Activated naive CD4-positive, alpha-beta T cell treated with anti-CD3 and anti-CD28 coated beads, Interleukin-2, amount 50 U/mL, for 16 hours (primary cell): ENCODE measurements at regions not wholly inside any gene's neighbourhood (a gene's known extent, or its start where the extent isn't known, plus 50 kb on each side); places are given as distances from the start of the nearest gene placed in this dataset.
"Not testable (repeated sequence)": the region's sequence is repeated elsewhere in the genome, so short reads cannot be mapped to it uniquely, and the experiment has no call there.

Source experiments
- DNase-seq: peaks from one replicate; pipeline ENCODE4 v3.0.0-alpha.2; 2020

DNA sequence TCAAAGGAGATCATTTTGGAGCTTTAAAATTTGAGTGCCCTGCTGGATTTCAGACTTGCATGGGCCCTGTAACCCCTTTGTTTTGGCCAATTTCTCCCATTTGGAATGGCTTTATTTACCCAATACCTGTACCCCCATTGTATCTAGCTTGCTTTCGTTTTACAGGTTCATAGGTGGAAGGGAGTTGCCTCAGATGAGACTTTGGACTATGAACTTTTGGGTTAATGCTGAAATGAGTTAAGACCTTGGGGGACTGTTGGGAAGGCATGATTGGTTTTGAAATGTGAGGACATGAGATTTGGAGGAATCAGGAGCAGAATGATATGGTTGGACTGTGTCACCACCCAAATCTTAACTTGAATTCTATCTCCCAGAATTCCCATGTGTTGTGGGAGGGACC, 250.6 kb downstream of the MFSD1 start:
- DNase-seq, result not testable (repeated sequence)

DNA sequence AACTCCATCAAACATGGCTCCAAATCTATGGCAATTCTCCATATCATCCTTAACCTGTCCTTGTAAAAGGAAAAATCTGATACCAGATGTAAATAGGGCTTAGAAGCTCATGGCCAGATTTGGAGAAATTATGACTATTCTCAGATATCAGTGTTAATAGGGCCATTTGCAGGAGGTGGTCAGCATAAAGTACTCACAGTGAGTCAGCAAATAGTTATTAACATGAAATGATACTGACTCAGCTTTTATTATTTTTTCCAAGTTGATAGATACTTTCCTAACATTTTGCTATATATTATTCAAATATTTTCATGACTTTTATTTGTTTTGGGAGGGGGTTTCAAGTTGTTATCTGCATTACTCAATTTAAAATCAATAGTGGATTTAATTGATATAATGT, 255.8 kb downstream of the MFSD1 start:
- DNase-seq, result no peak

DNA sequence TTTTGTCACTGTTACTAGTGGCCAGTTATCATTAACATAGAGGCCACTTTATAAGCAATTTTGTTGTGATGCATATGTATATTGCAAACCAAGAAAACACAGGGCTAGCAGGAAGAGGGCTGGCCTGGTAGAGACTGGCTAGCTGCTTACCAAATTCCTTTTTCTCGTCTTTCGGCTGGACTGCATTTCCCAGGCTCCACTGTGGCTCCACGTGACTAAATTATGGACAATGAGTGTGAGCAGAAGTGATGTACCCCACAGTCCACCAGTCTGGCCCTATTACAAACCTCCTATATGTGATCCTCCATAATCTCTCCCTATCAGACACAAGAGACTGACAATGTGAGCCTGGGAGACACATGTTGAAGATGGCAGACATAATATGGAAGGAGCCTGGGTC, 257.0 kb downstream of the MFSD1 start:
- no peak for DNase-seq

DNA sequence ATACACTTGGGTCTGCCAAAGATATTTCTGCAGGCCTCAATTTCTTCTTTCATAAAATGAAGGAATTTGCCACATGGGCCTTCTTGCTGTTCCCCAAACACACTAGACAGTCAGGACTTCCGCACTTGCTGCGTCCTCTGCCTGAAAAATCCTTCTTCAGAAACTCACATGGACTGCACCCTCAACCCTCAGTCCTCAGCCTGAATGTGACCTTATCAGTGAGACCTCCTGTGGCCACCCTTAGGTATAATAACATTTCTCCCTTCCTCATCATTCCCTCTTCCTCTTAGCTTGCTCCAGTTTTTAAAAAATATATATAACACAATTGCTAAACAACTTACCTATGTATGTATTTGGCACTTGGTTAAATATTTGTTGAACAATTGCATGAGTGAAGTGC, 257.5 kb downstream of the MFSD1 start:
- DNase-seq, result no peak

DNA sequence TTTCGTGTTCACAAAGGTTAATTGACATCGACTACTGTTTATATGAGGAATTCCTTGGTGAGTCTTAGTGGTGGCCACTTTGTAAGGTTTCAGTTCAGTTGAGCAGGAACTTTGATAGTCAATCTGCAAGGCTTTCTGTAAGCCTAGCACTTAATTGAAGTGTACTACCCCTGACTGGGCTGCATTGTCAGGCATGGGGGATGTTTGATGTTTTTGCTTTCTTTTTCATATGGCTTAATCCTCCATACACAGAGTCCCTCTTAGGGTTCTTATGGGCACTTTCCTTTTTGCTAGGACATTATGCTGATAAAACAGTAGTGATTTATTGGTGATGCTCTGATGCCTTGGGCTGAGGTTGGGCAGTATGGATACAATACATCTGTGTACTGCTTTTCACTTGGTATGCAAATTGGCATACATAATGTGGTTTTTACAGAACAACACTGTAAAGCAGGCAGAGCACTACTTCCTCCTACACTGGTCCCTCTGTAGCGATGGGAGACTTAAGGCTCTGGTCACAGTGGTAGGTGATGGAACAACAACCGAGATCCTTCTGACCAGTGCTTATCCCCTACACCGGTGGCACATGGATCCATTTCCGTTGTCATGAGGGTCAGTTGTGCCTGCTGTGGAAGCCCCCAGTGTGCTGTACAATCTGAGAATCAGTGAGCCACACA, 261.0 kb downstream of the MFSD1 start:
- DNase-seq, result no peak

DNA sequence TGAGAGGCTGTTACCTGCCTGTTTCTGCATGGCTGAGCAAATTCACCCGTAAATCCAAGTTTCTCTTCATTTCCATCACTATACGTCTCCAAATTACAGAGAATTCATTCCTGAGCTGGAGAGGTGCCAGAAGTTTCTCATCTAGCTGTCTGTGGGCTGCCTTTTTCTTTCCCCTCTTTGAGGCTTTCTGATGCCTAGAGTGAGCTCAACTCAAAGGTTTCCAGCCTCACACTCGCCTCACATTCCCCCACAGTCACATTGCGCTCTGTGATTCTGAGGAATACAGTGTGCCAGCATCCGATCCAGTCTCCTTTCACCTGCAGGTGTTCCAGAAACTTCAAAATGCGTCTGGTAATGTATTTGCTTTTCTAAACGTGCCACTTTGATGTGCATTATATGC, 267.2 kb downstream of the MFSD1 start, which contains the start of gene IQCJ:
IQCJ (plus strand) TSS at position 229 of the 400 bp plus-strand sequence.
- no peak for DNase-seq

DNA sequence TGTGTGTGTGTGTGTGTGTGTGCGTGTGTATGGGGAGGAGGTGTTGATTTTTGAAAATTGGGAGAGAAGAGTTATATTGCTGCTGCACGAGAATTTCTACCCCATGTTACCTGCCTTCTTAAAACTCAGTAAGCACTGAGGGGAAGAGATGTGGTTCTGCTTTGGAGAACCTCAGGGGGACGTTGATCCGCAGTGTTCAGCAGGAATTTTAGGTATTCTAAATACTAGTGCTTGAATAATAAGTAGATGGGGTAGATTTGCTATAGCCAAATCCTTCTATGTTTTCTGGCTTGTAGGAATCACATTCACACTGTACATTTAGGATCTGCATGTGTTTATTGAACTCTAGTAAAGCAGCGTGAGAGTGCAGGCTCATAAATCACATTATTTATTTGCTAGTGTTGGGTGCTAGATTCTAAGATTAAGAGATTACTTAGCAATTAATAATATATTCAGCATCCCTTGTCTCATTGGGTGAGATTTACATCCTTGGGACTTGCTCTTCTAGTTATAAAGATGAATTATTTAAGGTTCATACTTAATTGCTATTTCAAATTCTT, 268.1 kb downstream of the MFSD1 start:
- DNase-seq, result no peak

DNA sequence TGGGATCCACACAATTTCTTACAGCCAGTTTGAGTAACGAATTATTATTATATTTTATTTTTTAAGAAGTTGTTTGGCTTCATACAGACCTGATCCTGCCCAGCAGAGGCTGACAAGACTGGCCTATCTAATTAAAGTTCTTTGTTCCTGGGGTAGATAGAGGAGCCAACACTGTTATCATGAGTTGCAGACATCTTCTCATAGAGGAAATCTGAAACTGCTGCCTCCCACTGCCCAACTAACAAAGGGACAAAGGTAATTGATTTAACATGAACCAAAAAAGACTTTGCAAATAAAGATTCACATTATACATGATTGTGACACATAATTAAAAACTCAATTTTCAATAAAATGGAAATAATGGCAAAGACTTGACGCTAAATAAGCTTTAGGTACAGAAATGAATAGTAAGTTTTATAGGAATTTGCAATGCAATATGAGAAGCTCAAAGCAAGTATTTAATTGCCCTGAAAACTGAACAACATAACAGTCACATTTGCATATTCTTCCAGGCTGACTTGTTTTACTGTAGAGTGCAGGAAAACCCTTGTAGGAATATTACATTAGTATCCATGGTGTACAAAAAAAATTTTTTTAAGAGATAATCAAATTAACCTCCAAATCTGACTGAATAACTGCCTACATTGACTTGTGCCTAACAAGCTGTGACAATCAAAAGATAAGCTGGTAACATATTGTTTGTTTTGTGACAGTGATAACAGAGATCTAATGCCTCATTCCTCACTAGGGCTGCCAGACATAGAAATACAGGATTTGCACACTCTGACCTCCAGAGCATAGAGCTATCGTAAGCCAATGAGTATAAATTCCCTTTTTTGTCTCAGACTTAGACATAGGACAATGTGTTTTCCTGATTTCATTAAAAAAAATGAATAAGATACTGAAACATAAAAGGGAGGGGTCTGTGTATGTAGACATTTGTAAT, 273.2 kb downstream of the MFSD1 start:
- no peak for DNase-seq

DNA sequence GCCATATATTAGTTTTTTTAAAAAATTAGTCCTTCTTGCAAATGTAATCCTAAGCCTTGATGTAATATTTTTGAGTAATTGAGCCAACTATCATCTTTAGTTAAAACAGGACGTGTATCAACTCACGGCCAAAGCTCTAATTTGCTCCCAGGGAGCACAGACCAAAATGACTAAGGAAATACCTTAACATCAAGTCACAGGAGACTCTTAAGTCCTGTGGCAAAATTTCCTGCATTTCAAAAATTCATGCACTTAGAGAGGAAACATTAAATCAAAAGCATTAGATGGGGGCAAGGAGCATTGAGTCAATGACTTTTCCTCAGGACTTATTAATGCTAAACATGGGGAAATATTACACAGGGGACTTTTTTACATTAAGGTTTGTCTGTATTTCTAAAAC, 276.0 kb downstream of the MFSD1 start:
- DNase-seq, result no peak

DNA sequence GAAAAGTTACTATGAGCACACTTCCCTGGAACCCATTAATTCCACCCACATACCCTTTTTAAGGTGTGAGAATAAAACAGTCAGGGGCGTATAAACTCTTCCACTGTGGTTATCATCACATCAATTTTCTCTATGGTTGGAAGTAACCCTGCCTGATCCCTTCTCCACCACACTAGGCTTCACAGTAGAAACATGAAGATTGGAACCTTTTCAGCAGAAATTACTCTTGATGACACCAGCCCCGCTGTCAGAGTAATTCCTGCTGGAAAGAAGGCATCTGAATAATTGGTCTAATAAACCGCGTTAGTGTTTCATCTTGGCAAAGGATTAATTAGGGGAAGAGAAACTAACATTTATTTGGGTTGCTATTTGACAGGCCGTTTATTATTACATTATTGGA, 278.4 kb downstream of the MFSD1 start:
- no peak for DNase-seq

DNA sequence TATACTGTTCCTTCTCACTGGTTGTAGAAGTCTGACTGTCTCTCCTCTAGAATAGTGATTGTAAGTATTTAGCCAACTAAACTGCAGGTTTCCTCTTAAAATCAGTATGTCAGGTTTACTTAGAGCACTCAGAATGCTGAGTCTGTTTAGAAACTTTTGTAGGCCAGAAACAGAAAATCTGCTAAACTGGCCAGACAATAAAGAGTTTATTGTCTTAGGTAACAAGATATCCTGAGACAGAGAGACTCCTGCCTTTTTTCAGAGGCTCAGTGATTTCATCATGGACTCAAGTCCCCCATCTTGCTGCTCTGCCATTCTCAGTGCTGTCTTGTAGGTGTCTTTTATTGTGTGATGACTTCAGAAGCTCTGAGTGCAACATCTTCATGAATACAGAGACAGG, 279.0 kb downstream of the MFSD1 start:
- no peak for DNase-seq

DNA sequence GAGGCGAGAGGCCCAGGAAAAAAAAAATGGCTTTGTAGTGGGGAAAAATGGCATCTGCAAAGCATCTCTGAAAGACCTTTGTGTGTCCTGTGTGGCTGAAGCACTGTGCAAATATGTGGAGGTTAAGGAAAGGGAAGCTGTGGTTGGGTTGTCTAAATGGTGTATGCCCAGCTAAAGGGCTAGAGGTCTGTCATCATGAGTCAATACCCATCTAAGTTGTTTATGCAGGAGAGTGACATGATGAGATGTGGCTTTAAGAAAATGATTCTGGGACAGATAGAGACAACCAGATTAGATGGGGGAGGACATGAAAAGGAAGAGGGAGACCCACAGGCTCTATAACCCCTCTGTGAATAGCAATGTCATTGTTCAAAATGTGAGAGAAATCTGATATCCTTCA, 280.7 kb downstream of the MFSD1 start:
- DNase-seq, result no peak

DNA sequence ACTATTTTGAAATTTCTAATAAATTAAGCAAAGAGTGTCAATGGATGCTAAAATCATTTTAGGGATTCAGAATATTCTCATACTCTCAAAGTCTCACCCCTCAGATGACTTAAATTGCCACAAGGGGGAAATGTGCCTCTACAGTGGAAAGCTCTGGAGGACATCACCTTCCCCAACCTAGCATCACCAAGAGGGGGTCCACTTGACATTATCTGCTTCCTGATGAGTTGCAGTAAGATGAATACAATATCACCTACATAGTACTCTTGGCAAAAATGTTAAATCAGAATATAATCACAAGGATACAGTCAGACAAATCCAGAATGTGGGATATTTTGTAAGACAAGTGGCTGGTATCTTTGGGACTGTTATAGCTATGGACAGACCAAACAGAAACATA, 290.1 kb downstream of the MFSD1 start:
- no peak for DNase-seq

DNA sequence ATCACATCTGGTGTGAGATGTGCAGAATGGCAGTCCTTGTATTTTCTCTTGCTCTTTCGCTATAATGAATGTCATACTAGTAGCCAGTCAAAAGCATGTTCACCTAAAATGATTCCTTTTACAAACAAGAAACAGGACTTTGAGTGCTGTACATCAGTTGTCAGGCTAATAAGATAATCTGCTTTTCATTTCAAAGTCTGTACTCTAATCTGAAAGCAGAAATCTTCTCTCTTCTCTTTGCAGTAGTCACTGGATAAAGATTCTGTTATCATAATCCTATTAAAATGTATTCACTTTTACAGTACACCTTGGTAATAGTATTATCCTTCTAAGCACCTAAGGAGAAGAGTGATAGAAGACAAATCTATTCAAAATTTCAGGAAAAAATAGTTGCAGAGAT, 300.1 kb downstream of the MFSD1 start:
- no peak for DNase-seq

DNA sequence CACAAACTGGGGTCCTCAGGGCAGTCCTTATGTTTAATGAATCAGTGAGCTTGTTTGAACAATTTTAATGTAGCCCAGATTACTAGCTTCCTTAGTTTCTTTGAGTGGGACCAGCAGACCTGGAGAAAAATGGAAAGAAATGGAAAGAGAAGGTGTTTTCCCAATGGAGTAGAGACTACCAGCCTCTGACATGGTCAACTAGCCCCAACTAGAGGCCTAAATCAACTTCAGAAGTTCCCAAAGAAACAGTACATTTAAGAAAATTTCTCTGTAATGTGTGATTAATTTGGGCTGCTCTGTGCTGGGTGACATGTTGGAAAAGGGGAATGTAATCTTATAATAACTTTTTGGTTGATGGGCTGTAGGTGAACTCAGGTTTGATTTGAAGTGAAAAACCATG, 310.9 kb downstream of the MFSD1 start:
- no peak for DNase-seq

DNA sequence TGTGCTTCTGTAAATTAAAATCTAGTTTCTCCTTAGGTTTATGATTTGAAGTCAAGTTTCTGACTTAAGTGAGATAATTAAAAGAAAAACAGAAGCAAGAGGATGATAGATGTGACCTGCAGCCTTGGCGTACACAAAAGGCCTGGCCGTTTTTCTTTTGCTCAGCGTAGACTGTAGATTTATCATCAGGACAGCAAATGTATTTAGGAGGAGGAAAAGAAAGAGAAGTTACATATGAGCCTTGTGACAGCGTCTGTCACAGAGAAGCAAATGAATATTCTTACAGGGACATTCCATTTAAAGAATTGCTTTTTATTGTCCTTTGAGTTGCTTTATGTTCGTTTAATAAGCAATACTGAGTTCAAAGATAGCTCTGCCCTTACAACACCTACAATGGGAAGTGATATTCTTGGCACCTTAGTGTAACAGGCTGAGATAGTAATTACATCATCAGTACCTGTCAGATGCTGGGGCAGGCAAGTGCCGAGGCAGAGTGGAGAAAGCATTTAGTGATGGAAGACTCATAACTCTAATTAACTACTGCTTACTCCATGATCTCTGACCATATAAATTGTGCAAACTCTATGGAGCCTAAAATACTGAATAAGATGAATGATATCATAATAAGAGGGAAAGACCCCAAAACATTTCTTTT, 311.5 kb downstream of the MFSD1 start:
- DNase-seq, result no peak

DNA sequence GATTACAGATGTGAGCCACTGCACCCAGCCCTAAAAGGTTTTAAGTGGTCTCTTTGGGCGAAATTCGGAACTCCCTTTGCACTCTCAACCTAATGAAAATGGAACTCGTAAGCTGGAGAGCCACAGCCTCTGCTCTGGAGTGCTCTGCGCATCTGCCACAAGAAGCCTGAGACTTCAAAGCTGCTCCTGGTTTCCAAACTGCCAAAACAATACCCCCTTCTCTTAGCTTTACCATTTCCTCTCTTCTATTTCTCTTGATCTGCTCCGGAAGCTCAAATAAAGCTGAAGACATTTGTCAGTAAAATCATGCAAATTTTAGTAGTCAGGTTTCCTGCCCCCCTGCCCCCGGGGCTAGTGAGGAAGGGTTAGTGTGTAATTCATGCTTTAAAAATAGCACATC, 312.7 kb downstream of the MFSD1 start:
- no peak for DNase-seq

DNA sequence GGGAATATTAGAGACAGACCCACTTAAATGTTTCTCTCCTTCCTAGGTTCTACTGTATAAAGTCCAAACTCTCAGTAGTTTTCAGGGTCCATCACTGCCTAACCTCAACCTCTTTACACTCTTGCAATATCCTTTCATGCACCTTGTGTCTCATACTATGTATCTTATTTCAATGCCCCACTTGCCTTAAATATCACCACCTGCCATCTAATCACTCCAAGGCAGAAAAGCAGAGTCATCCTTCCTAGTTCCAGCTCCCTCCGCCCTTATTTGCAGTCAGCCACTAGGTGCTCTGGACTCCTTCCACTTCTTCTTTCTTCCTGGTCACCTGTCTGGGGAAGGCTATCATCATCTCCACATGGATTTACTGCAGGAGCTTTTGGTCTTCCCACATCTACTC, 322.0 kb downstream of the MFSD1 start:
- no peak for DNase-seq

DNA sequence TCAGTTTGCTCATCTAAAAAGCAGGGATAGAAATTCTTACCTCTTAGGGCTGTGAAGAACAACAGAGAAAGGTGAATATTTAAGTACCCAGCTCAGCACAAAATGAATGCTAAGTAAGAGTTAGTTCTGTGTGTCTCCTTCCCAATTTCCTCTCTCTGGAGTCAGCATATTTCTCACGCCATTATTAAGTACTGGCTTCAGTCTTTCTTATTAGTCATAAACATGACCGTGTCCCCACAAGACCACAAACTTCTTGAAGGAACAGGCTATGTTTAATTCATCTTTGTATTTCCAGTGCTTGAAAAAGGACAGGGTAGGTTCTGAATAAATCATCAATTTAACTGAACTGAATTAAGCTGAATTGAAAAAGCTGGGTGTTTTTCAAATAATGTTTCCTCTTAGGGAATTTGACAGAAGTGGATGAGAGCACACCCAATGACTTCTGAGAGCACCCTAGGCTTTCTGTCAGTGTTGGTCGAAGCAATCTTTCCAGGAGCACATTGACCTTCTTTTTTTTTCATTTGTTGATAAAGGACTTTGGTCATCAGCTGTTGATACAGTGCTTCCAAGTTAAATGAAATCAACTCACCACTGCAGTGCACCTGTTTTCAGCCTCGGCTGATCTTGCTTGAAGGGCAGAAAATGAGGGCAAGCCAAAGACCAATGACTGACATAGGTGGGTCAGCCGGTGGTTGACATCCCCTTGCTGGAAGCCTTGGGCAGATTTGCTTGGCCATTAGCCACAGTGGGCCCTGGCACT, 324.6 kb downstream of the MFSD1 start:
- no peak for DNase-seq

DNA sequence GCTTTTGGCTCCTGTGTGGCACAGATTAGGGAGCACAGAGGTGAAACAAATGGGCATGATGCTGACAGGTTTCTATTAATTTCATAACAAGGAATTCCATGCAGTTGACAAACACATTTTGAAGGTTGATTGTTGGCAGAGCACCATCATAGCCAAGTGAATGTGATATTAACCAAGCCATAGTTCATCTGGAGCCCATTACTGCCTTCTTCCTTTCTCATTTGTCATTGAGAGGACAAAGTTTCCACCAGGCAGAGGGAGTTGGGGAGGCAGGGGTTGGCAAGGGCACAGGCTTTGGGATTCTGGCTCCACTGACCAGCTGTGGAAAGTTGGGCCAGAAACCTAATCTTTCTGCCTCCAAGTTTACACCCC, 325.2 kb downstream of the MFSD1 start:
- DNase-seq, result no peak

DNA sequence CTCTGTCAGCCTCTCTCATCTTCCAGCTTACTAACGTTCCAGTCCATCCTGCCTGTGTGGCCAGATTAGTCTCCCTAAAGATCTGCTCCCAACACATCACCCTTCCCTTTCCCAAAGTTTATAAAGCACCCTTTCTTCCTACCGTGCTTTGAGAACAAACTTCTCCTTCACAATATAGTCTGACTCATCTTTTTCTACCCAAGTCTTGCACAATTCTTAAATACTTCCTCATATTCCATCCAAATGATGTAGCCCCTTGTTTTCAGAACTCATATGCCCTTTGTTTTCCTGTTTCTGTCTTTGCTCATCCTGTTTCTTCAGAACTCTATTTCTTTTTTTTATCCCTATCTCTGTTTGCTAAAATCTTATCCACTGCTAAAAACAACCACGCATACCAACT, 326.8 kb downstream of the MFSD1 start:
- no peak for DNase-seq

DNA sequence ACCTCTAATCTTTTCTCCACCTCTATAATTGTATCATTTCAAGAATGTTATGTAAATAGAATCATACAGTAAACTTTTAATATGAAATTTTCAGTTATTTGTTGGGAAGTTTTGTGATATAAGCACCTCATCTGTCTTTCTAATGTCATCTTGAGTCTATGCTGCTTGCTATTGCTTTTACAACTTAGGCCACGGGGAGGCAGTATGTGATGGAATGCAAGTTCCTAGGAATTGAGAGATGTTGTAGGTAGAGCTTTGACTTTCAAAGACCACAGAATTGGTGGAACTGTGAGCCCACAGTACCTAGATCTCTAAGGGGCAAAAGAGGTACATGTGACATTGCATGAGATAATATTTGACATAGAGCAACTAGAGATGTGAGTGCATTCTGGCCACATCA, 328.3 kb downstream of the MFSD1 start:
- DNase-seq, result no peak

DNA sequence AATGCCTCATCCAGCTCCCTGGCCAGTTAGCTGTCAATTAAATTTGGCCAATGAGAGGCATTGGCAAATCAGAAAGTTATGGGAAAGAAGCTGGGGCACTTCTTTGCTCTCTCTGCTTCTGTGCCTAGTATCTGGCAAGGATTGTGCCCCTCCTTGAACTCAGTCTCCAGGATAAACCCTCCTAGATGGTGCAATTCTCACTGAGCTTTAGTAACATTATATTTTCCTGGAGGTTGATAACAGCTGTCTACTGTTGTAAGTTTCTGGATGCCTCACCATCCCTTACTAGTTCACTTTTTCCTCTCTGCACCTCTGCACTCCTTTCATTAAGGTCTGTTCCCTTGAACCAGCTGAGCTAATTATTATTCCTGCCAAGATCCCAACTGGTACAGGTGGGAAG, 329.5 kb downstream of the MFSD1 start:
- no peak for DNase-seq
